K562 (cell line): ENCODE measurements at regions not wholly inside any gene's neighbourhood (a gene's known extent, or its start where the extent isn't known, plus 50 kb on each side); places are given as distances from the start of the nearest gene placed in this dataset.

Experiments
- ATAC-seq: fragments of 200-7000 bp; cut with Tn5 transposase; 3 replicates; pipeline ENCODE4 v1.9.1; 2020; ENCODE audit warnings: moderate library complexity
- BruUV-seq: library from RNA; stranded (reverse); fragments of 400-500 nt; replicated peaks from 2 replicates; lab custom pipeline; 2021; lab: Mats Ljungman, UMichigan
- CTCF ChIA-PET: fragments of 300-600 bp; formaldehyde crosslinking; extraction: SDS; loops from one replicate; lab custom pipeline; 2021; ENCODE audit warnings: low intra/inter-chr PET ratio; lab: Yijun Ruan, JAX
- POLR2A ChIA-PET: fragments of 300-600, 350-650 bp; sonication (Branson Sonifier 250); formaldehyde crosslinking; extraction: SDS; loops from one replicate; lab custom pipeline; 2021; ENCODE audit warnings: antibody characterized with exemption, inconsistent platforms; lab: Yijun Ruan, JAX
- DNase-seq, 4 experiments: peaks; one replicate each; pipeline versions ENCODE4 v3.0.0 to v3.0.0-alpha.2; 2011 to 2018; ENCODE audit warnings: low spot score in 3 of 4, mixed read lengths in 3 of 4; ENCODE audit errors: extremely low read depth in 1 of 4
- FAIRE-seq: peaks from 2 replicates; lab custom pipeline; 2011; peaks lifted over from hg19 to GRCh38; lab: Jason Lieb, UNC
- H2AFZ ChIP-seq: 2 replicates; pipeline ENCODE4 v1.6.0; 2011; ENCODE audit warnings: low read depth, low read length, control low read depth, inconsistent platforms
- H3K27ac ChIP-seq: fragments of 200-600 bp; 3 replicates; pipeline ENCODE4 v1.8.0; 2011; ENCODE audit warnings: low read depth, mild to moderate bottlenecking, control low read depth, inconsistent platforms, low read length, moderate library complexity, mixed read lengths; ENCODE audit errors: extremely low read depth
- H3K27me3 ChIP-seq, 2 experiments: fragments of 300-600 bp in 1 of 2; 2 replicates in 1 of 2; 3 replicates in 1 of 2; pipeline versions ENCODE4 v1.6.0 to v1.8.0; 2011; ENCODE audit warnings: inconsistent platforms in 2 of 2, low read length in 2 of 2, mild to moderate bottlenecking in 1 of 2, mixed read lengths in 1 of 2, moderate library complexity in 1 of 2; ENCODE audit not compliant: control insufficient read depth in 2 of 2, insufficient read depth in 2 of 2
- H3K36me3 ChIP-seq: fragments of 300-600 bp; 3 replicates; pipeline ENCODE4 v1.8.0; 2011; ENCODE audit warnings: mild to moderate bottlenecking, low read length, inconsistent platforms; ENCODE audit not compliant: control insufficient read depth, insufficient read depth
- H3K4me1 ChIP-seq, 2 experiments: fragments of 200-600 bp in 1 of 2; replicated peaks in 1 of 2; 2 replicates in 1 of 2; 3 replicates in 1 of 2; pipeline versions ENCODE4 v1.5.1 to v1.8.0; 2011; ENCODE audit warnings: inconsistent platforms in 2 of 2, low read length in 2 of 2, mild to moderate bottlenecking in 1 of 2, mixed read lengths in 1 of 2, moderate library complexity in 1 of 2; ENCODE audit not compliant: control insufficient read depth in 2 of 2, insufficient read depth in 2 of 2
- H3K4me2 ChIP-seq: 2 replicates; pipeline ENCODE4 v1.6.1; 2011; ENCODE audit warnings: low read length, control low read depth, inconsistent platforms, mixed read lengths; ENCODE audit not compliant: insufficient read depth
- H3K4me3 ChIP-seq: fragments of 200-600 bp; sonication (generic), shearing (Covaris generic); 2 replicates; pipeline ENCODE4 v1.5.1; 2016; ENCODE audit warnings: control low read depth, inconsistent platforms
- H3K79me2 ChIP-seq: fragments of 200-600 bp; 3 replicates; pipeline ENCODE4 v1.8.0; 2011; ENCODE audit warnings: low read length, inconsistent platforms; ENCODE audit not compliant: control insufficient read depth, insufficient read depth
- H3K9ac ChIP-seq, 2 experiments: 2 replicates each; pipeline versions ENCODE4 v1.6.0 to v1.6.1; 2011; ENCODE audit warnings: low read depth in 2 of 2, low read length in 2 of 2, control low read depth in 1 of 2, inconsistent platforms in 1 of 2, mild to moderate bottlenecking in 1 of 2, mixed read lengths in 1 of 2; ENCODE audit not compliant: insufficient read depth in 1 of 2
- H3K9me1 ChIP-seq: one replicate; pipeline ENCODE4 v1.6.0; 2011; ENCODE audit warnings: inconsistent platforms, mild to moderate bottlenecking, low read length, moderate library complexity; ENCODE audit not compliant: control insufficient read depth, insufficient read depth
- H3K9me3 ChIP-seq: replicated peaks from 2 replicates; pipeline ENCODE4 v1.5.1; 2011; ENCODE audit warnings: low read depth, low read length, inconsistent platforms; ENCODE audit not compliant: control insufficient read depth, insufficient read depth
- H4K20me1 ChIP-seq: replicated peaks from 2 replicates; pipeline ENCODE4 v1.6.1; 2011; ENCODE audit warnings: low read length, inconsistent platforms, mixed read lengths; ENCODE audit not compliant: control insufficient read depth, insufficient read depth
- C11orf30 ChIP-seq: fragments of 450-650 bp; IDR thresholded peaks from 2 replicates; pipeline ENCODE4 v1.6.1; 2016; ENCODE audit warnings: low read depth, mild to moderate bottlenecking
- E2F6 ChIP-seq, 2 experiments: IDR thresholded peaks; 2 replicates each; pipeline ENCODE4 v1.6.1; 2011; ENCODE audit warnings: borderline replicate concordance in 1 of 2, control low read depth in 1 of 2, low read depth in 1 of 2, low read length in 1 of 2, mild to moderate bottlenecking in 1 of 2, mixed read lengths in 1 of 2, moderate library complexity in 1 of 2; ENCODE audit not compliant: insufficient read depth in 1 of 2, insufficient read length in 1 of 2, poor library complexity in 1 of 2, severe bottlenecking in 1 of 2; ENCODE audit errors: extremely low read depth in 1 of 2
- GATAD2A ChIP-seq: fragments of 450-650 bp; IDR thresholded peaks from 2 replicates; pipeline ENCODE4 v1.6.1; 2017
- NR1H2 ChIP-seq: sonication (generic); formaldehyde crosslinking; IDR thresholded peaks from 2 replicates; pipeline ENCODE4 v1.4.0; 2020; ENCODE audit warnings: mild to moderate bottlenecking, missing genetic modification reagents
- RAD21 ChIP-seq, 2 experiments: fragments of 250-450 bp in 1 of 2; fragments of 450-650 bp in 1 of 2; sonication (Bioruptor Pico) in 1 of 2; formaldehyde crosslinking in 1 of 2; IDR thresholded peaks in 1 of 2; conservative IDR thresholded peaks in 1 of 2; 2 replicates each; pipeline versions ENCODE4 v1.4.0 to v1.8.0; 2020 to 2022; ENCODE audit warnings: mild to moderate bottlenecking in 2 of 2, moderate library complexity in 1 of 2
- SMARCB1 ChIP-seq: IDR thresholded peaks from 2 replicates; pipeline ENCODE4 v1.6.1; 2011; ENCODE audit warnings: improper control_type of control experiment, low read depth; ENCODE audit not compliant: insufficient read length
- TCF3 ChIP-seq: sonication (generic); formaldehyde crosslinking; IDR thresholded peaks from 2 replicates; pipeline ENCODE4 v1.4.0; 2020; ENCODE audit warnings: mild to moderate bottlenecking, missing genetic modification reagents
- ZNF282 ChIP-seq: sonication (generic); formaldehyde crosslinking; IDR thresholded peaks from 2 replicates; pipeline ENCODE4 v1.8.1; 2023; ENCODE audit warnings: missing genetic modification reagents
- ZNF384 ChIP-seq: IDR thresholded peaks from 2 replicates; pipeline ENCODE4 v1.6.1; 2012; ENCODE audit warnings: low read depth, low read length, improper control_type of control experiment
- WGBS: fragments of 100-300 bp; shearing (Covaris generic); methylation state at CpG from one replicate; pipeline ENCODE4 v1.1.6; 2016; ENCODE audit warnings: low coverage, mixed read lengths; ENCODE audit not compliant: insufficient coverage; ENCODE audit errors: missing lambda C conversion rate; 5-methylcytosine and 5-hydroxymethylcytosine counted together
- in situ Hi-C: fragments of 300-500 bp; cut with MboI; formaldehyde crosslinking; loops from 4 replicates; pipeline ENCODE4 v1.15.0; 2018; ENCODE audit warnings: inconsistent platforms, mixed read lengths
- intact Hi-C: fragments of 100-400 bp; cut with micrococcal nuclease; formaldehyde crosslinking; loops from 2 replicates; pipeline ENCODE4 v1.14.2; 2022
- TF ChIP-seq, protein P1 (sequence below), 2 experiments: IDR thresholded peaks in 1 of 2; conservative IDR thresholded peaks in 1 of 2; 2 replicates each; pipeline ENCODE4 v1.6.1; 2016; ENCODE audit warnings: low read depth in 2 of 2, mild to moderate bottlenecking in 1 of 2, missing compliant biosample characterization in 1 of 2, missing genetic modification characterization in 1 of 2, moderate library complexity in 1 of 2
- TF ChIP-seq, protein P2 (sequence below), 3 experiments: IDR thresholded peaks in 2 of 3; conservative IDR thresholded peaks in 1 of 3; 2 replicates each; pipeline ENCODE4 v1.5.1; 2011 to 2012; ENCODE audit warnings: low read length in 3 of 3, mild to moderate bottlenecking in 3 of 3, control low read depth in 2 of 3, improper control_type of control experiment in 1 of 3, inconsistent platforms in 1 of 3, low read depth in 1 of 3, mixed read lengths in 1 of 3, moderate library complexity in 1 of 3; ENCODE audit not compliant: insufficient read depth in 2 of 3

- in situ Hi-C loops, result no loop called here
- H3K4me3 ChIP-seq, result no peak overlapping the region
- no peaks in the 10 kb centered on the region for H3K9me1 ChIP-seq
- no peaks in the 10 kb centered on the region for H3K4me1 ChIP-seq
- ATAC-seq (peak; percentile 62), FAIRE-seq (peak; percentile 55), DNase-seq (peak; percentile 17 to 34 (median 22))
- no peaks in the 10 kb centered on the region for H3K36me3 ChIP-seq
- no peak overlapping the region for H3K27ac ChIP-seq
- H3K9ac ChIP-seq, result no peak overlapping the region
- BruUV-seq, result no TSS peak
- H3K4me2 ChIP-seq, result no peak overlapping the region
- TF ChIP-seq, protein P1, sequence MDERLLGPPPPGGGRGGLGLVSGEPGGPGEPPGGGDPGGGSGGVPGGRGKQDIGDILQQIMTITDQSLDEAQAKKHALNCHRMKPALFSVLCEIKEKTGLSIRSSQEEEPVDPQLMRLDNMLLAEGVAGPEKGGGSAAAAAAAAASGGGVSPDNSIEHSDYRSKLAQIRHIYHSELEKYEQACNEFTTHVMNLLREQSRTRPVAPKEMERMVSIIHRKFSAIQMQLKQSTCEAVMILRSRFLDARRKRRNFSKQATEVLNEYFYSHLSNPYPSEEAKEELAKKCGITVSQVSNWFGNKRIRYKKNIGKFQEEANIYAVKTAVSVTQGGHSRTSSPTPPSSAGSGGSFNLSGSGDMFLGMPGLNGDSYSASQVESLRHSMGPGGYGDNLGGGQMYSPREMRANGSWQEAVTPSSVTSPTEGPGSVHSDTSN (CRISPR knock-in tag; IDR thresholded peaks at IDR 0.05; ENCODE audit: low read depth), result no peak
- TF ChIP-seq, protein P1 (tag; conservative IDR thresholded peaks at IDR 0.05; ENCODE audit: low read depth), result no peak
- TF ChIP-seq, protein P2, sequence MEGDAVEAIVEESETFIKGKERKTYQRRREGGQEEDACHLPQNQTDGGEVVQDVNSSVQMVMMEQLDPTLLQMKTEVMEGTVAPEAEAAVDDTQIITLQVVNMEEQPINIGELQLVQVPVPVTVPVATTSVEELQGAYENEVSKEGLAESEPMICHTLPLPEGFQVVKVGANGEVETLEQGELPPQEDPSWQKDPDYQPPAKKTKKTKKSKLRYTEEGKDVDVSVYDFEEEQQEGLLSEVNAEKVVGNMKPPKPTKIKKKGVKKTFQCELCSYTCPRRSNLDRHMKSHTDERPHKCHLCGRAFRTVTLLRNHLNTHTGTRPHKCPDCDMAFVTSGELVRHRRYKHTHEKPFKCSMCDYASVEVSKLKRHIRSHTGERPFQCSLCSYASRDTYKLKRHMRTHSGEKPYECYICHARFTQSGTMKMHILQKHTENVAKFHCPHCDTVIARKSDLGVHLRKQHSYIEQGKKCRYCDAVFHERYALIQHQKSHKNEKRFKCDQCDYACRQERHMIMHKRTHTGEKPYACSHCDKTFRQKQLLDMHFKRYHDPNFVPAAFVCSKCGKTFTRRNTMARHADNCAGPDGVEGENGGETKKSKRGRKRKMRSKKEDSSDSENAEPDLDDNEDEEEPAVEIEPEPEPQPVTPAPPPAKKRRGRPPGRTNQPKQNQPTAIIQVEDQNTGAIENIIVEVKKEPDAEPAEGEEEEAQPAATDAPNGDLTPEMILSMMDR (IDR thresholded peaks at IDR 0.05 in 2 of 3, conservative IDR thresholded peaks at IDR 0.05 in 1 of 3; ENCODE audit: insufficient read depth in 2 of 3, low read depth in 1 of 3, low read length in 3 of 3), result peak; percentile 22 to 46 (median 37); a peak in 4 of 6 replicates
- TF ChIP-seq ZNF282 (no peak), ZNF384 (no peak), E2F6 (IDR thresholded peaks at IDR 0.05; ENCODE audit: borderline replicate concordance in 1 of 2, extremely low read depth in 1 of 2, insufficient read depth in 1 of 2, insufficient read length in 1 of 2, low read depth in 1 of 2, low read length in 1 of 2, poor library complexity in 1 of 2, severe bottlenecking in 1 of 2) (no peak), RAD21 (CRISPR knock-in tag; conservative IDR thresholded peaks at IDR 0.05 in 1 of 2, IDR thresholded peaks at IDR 0.05 in 1 of 2) (peak in 1 of 2 experiments; percentile 46; a peak in 2 of 4 replicates), GATAD2A (no peak), SMARCB1 (no peak), NR1H2 (CRISPR knock-in tag) (no peak), TCF3 (0 out of 2 replicates have a peak, but pooled peaks have one; percentile 14), C11orf30 (no peak)
- no peak overlapping the region for H2AFZ ChIP-seq
- CTCF ChIA-PET, result no interaction called here
- WGBS, result 0% methylated on average over 1 of the region's 1 CpG
- H4K20me1 ChIP-seq, result no peaks in the 10 kb centered on the region
- intact Hi-C loops, result no loop called here
- no peaks in the 10 kb centered on the region for H3K9me3 ChIP-seq
- H3K27me3 ChIP-seq, result no peaks in the 10 kb centered on the region
- no peaks in the 10 kb centered on the region for H3K79me2 ChIP-seq
- POLR2A ChIA-PET, result no interaction called here
These were observed 237.3 kb downstream of the S1PR1 start for GRCh38 chr1:101474039-101474665.
